Mammary epithelial cell (primary cell): ENCODE measurements at regions not wholly inside any gene's neighbourhood (a gene's known extent, or its start where the extent isn't known, plus 50 kb on each side); places are given as distances from the start of the nearest gene placed in this dataset.

Experiments
- EZH2 ChIP-seq: IDR thresholded peaks from 2 replicates; pipeline ENCODE4 v1.6.1; 2012; ENCODE audit warnings: low read length, inconsistent platforms, borderline replicate concordance
- TF ChIP-seq, protein P1 (sequence below), 2 donors: IDR thresholded peaks in 1 of 2; conservative IDR thresholded peaks in 1 of 2; 2 replicates each; pipeline ENCODE4 v1.5.1; 2011 to 2012; ENCODE audit warnings: inconsistent platforms in 2 of 2, low read length in 2 of 2, mild to moderate bottlenecking in 2 of 2, control low read depth in 1 of 2, low read depth in 1 of 2; ENCODE audit not compliant: insufficient read depth in 1 of 2; ENCODE audit errors: extremely low read depth in 1 of 2

DNA sequence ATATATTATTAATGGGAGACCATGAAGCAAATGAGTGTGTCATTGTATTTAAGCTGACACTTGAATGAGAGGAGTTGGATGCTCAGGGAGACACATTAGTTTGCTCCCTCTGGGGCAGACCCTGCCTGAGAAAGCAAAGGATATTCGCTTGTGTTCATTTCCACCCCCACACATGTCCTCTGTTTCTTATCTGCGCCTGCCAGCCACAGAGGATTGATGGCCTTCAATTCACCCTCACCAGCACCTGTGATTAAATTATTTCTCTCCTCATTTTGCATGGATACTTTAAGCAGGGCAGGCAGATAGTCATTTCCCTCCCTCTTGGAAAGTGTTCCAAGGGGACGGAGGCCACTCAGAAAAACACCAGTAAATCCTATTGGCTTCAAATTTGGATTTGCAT lies 185.2 kb upstream of the GMDS start:
- TF ChIP-seq, protein P1, sequence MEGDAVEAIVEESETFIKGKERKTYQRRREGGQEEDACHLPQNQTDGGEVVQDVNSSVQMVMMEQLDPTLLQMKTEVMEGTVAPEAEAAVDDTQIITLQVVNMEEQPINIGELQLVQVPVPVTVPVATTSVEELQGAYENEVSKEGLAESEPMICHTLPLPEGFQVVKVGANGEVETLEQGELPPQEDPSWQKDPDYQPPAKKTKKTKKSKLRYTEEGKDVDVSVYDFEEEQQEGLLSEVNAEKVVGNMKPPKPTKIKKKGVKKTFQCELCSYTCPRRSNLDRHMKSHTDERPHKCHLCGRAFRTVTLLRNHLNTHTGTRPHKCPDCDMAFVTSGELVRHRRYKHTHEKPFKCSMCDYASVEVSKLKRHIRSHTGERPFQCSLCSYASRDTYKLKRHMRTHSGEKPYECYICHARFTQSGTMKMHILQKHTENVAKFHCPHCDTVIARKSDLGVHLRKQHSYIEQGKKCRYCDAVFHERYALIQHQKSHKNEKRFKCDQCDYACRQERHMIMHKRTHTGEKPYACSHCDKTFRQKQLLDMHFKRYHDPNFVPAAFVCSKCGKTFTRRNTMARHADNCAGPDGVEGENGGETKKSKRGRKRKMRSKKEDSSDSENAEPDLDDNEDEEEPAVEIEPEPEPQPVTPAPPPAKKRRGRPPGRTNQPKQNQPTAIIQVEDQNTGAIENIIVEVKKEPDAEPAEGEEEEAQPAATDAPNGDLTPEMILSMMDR (conservative IDR thresholded peaks at IDR 0.05 in 1 of 2, IDR thresholded peaks at IDR 0.05 in 1 of 2; ENCODE audit: extremely low read depth in 1 of 2, insufficient read depth in 1 of 2, low read depth in 1 of 2, low read length in 2 of 2), result no peak
- no peak for TF ChIP-seq EZH2
